ENCODE measurements at regions not wholly inside any gene's neighbourhood (a gene's known extent, or its start where the extent isn't known, plus 50 kb on each side); places are given as distances from the start of the nearest gene placed in this dataset.

DNA sequence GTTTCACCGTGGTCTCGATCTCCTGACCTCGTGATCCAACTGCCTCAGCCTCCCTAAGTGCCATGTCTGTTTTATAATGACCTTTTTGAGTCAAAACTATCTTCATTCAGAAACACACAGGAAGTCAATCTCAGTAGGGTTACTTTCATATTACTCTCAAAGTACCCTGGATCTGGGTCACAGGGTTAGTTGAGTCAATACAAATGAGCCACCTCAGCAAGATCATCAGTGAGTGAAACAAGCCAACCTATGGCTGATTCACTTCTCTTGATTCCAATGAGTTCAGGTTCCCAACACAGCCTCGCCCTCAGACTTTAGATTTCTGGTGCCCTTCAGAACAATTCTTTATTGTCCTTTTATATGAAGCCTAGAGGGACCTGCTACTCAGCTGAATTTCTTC is 76.9 kb downstream of the ZC3H11B start:
- TF ChIP-seq, protein P1, sequence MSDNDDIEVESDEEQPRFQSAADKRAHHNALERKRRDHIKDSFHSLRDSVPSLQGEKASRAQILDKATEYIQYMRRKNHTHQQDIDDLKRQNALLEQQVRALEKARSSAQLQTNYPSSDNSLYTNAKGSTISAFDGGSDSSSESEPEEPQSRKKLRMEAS (IDR thresholded peaks at IDR 0.05) = no peak
- TF ChIP-seq TEAD4 (IDR thresholded peaks at IDR 0.05) (no peak), NFIC (IDR thresholded peaks at IDR 0.05) (no peak), YY1 (IDR thresholded peaks at IDR 0.05; ENCODE audit: low read depth) (no peak), CREB1 (IDR thresholded peaks at IDR 0.05; ENCODE audit: low read depth) (no peak), CEBPB (IDR thresholded peaks at IDR 0.05) (no peak), RAD21 (IDR thresholded peaks at IDR 0.05; ENCODE audit: low read depth) (no peak), EGR1 (IDR thresholded peaks at IDR 0.05) (no peak), EP300 (IDR thresholded peaks at IDR 0.05; ENCODE audit: borderline replicate concordance) (no peak), USF1 (IDR thresholded peaks at IDR 0.05) (no peak), TCF12 (IDR thresholded peaks at IDR 0.05; ENCODE audit: low read depth) (no peak), ZBTB7A (IDR thresholded peaks at IDR 0.05; ENCODE audit: low read depth) (no peak), TAF1 (IDR thresholded peaks at IDR 0.05; ENCODE audit: low read depth) (no peak), FOXM1 (IDR thresholded peaks at IDR 0.05; ENCODE audit: borderline replicate concordance, low read depth) (no peak)
- TF ChIP-seq, protein P2, sequence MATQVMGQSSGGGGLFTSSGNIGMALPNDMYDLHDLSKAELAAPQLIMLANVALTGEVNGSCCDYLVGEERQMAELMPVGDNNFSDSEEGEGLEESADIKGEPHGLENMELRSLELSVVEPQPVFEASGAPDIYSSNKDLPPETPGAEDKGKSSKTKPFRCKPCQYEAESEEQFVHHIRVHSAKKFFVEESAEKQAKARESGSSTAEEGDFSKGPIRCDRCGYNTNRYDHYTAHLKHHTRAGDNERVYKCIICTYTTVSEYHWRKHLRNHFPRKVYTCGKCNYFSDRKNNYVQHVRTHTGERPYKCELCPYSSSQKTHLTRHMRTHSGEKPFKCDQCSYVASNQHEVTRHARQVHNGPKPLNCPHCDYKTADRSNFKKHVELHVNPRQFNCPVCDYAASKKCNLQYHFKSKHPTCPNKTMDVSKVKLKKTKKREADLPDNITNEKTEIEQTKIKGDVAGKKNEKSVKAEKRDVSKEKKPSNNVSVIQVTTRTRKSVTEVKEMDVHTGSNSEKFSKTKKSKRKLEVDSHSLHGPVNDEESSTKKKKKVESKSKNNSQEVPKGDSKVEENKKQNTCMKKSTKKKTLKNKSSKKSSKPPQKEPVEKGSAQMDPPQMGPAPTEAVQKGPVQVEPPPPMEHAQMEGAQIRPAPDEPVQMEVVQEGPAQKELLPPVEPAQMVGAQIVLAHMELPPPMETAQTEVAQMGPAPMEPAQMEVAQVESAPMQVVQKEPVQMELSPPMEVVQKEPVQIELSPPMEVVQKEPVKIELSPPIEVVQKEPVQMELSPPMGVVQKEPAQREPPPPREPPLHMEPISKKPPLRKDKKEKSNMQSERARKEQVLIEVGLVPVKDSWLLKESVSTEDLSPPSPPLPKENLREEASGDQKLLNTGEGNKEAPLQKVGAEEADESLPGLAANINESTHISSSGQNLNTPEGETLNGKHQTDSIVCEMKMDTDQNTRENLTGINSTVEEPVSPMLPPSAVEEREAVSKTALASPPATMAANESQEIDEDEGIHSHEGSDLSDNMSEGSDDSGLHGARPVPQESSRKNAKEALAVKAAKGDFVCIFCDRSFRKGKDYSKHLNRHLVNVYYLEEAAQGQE (IDR thresholded peaks at IDR 0.05; ENCODE audit: low read depth) = no peak

- no peak for TF ChIP-seq NFIC (IDR thresholded peaks at IDR 0.05)
- TF ChIP-seq, protein P2 (IDR thresholded peaks at IDR 0.05; ENCODE audit: low read depth) = no peak
- TF ChIP-seq, protein P1 (IDR thresholded peaks at IDR 0.05) = no peak
Measured at GRCh38 chr1:219534991-219535390, 77.9 kb downstream of the ZC3H11B start.

GRCh38 chr1:219533280-219533679 is 79.6 kb downstream of the ZC3H11B start:
- TF ChIP-seq CREB1 (IDR thresholded peaks at IDR 0.05; ENCODE audit: low read depth) = no peak
- TF ChIP-seq EP300 (IDR thresholded peaks at IDR 0.05; ENCODE audit: borderline replicate concordance) = no peak
- no peak for TF ChIP-seq TEAD4 (IDR thresholded peaks at IDR 0.05)
- no peak for TF ChIP-seq CEBPB (IDR thresholded peaks at IDR 0.05)
- TF ChIP-seq YY1 (IDR thresholded peaks at IDR 0.05; ENCODE audit: low read depth) = no peak
- TF ChIP-seq NFIC (IDR thresholded peaks at IDR 0.05) = no peak
- TF ChIP-seq, protein P1 (IDR thresholded peaks at IDR 0.05) = no peak
- no peak for TF ChIP-seq RAD21 (IDR thresholded peaks at IDR 0.05; ENCODE audit: low read depth)
- TF ChIP-seq, protein P2 (IDR thresholded peaks at IDR 0.05; ENCODE audit: low read depth) = no peak

DNA sequence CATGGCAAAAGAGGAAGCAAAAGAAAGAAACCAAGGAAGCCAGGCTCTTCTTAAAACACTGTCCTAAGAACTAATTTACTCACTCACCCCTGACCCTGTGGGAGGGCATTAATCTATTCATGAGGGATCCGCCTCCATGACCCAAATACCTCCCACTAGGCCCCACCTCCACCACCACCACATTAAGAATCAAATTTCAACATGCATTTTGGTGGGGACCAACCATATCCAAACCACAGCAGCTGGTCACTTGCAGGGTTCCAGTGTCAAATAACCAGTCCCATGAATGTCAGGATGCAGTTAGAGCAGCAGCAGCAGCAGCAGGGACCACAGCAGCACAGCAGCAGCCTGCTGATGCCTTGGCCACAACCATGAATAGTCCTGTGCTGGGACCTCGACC is 83.8 kb downstream of the ZC3H11B start:
- TF ChIP-seq, protein P1 (IDR thresholded peaks at IDR 0.05) = no peak
- TF ChIP-seq ZBTB7A (IDR thresholded peaks at IDR 0.05; ENCODE audit: low read depth) = no peak
- TF ChIP-seq, protein P2 (IDR thresholded peaks at IDR 0.05; ENCODE audit: low read depth) = no peak
- TF ChIP-seq YY1 (IDR thresholded peaks at IDR 0.05; ENCODE audit: low read depth) = no peak
- no peak for TF ChIP-seq TCF12 (IDR thresholded peaks at IDR 0.05; ENCODE audit: low read depth)
- no peak for TF ChIP-seq EGR1 (IDR thresholded peaks at IDR 0.05)
- TF ChIP-seq TEAD4 (IDR thresholded peaks at IDR 0.05) = no peak
- TF ChIP-seq NFIC (IDR thresholded peaks at IDR 0.05) = no peak
- no peak for TF ChIP-seq FOXM1 (IDR thresholded peaks at IDR 0.05; ENCODE audit: borderline replicate concordance, low read depth)
- TF ChIP-seq RAD21 (IDR thresholded peaks at IDR 0.05; ENCODE audit: low read depth) = no peak
- TF ChIP-seq EP300 (IDR thresholded peaks at IDR 0.05; ENCODE audit: borderline replicate concordance) = no peak
